ENCODE measurements at regions not wholly inside any gene's neighbourhood (a gene's known extent, or its start where the extent isn't known, plus 50 kb on each side); places are given as distances from the start of the nearest gene placed in this dataset.

- no peak for TF ChIP-seq CTCF (IDR thresholded peaks at IDR 0.05; ENCODE audit: borderline replicate concordance, extremely low read depth, low read length, poor library complexity, severe bottlenecking)
- TF ChIP-seq EZH2 (IDR thresholded peaks at IDR 0.05; ENCODE audit: borderline replicate concordance, low read depth, low read length, severe bottlenecking): no peak
Observed at GRCh38 chr7:25574828-25575227, 346.5 kb upstream of the NPVF start.
